ENCODE measurements at regions not wholly inside any gene's neighbourhood (a gene's known extent, or its start where the extent isn't known, plus 50 kb on each side); places are given as distances from the start of the nearest gene placed in this dataset.

- no peak for TF ChIP-seq YY1 (IDR thresholded peaks at IDR 0.05; ENCODE audit: low read depth)
Measured at GRCh38 chr2:62564380-62565137, 58.6 kb upstream of the TMEM17 start.

DNA sequence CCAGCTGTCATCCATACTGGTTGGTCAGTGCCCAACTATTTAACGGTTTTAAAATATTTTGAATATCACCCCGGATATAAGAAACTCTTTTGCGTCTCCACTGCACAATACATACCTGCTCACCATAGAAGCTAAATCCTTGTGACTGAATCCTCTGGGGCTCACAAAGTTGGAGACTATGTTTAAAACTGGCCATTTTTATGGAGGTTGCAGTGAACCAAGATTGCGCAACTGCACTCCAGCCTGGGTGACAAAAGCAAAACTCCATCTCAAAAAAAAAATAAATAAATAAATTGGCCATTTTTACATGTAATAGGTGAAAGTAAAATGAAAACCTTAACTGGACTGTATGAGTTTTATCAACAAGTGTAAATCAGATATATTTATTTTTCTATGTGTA, 55.6 kb upstream of the TMEM17 start:
- no peak for TF ChIP-seq YY1 (IDR thresholded peaks at IDR 0.05; ENCODE audit: low read depth)
- peak; percentile 92 for TF ChIP-seq CEBPB (IDR thresholded peaks at IDR 0.05)

- no peak for TF ChIP-seq FOXM1 (IDR thresholded peaks at IDR 0.05; ENCODE audit: borderline replicate concordance, low read depth)
- no peak for TF ChIP-seq CEBPB (IDR thresholded peaks at IDR 0.05)
- no peak for TF ChIP-seq CREB1 (IDR thresholded peaks at IDR 0.05; ENCODE audit: low read depth)
- no peak for TF ChIP-seq EGR1 (IDR thresholded peaks at IDR 0.05)
- TF ChIP-seq TCF12 (IDR thresholded peaks at IDR 0.05; ENCODE audit: low read depth) = no peak
Measured at GRCh38 chr2:62559582-62559981, 53.6 kb upstream of the TMEM17 start.

- TF ChIP-seq YY1 (IDR thresholded peaks at IDR 0.05; ENCODE audit: low read depth) (no peak), NFIC (IDR thresholded peaks at IDR 0.05) (no peak), TEAD4 (IDR thresholded peaks at IDR 0.05) (no peak), CEBPB (IDR thresholded peaks at IDR 0.05) (no peak), EGR1 (IDR thresholded peaks at IDR 0.05) (no peak), EP300 (IDR thresholded peaks at IDR 0.05; ENCODE audit: borderline replicate concordance) (no peak), RAD21 (IDR thresholded peaks at IDR 0.05; ENCODE audit: low read depth) (no peak), TCF12 (IDR thresholded peaks at IDR 0.05; ENCODE audit: low read depth) (no peak), CREB1 (IDR thresholded peaks at IDR 0.05; ENCODE audit: low read depth) (no peak), TAF1 (IDR thresholded peaks at IDR 0.05; ENCODE audit: low read depth) (no peak), MAX (IDR thresholded peaks at IDR 0.05) (no peak), FOXM1 (IDR thresholded peaks at IDR 0.05; ENCODE audit: borderline replicate concordance, low read depth) (no peak), ZBTB7A (IDR thresholded peaks at IDR 0.05; ENCODE audit: low read depth) (no peak)
- TF ChIP-seq, protein P1, sequence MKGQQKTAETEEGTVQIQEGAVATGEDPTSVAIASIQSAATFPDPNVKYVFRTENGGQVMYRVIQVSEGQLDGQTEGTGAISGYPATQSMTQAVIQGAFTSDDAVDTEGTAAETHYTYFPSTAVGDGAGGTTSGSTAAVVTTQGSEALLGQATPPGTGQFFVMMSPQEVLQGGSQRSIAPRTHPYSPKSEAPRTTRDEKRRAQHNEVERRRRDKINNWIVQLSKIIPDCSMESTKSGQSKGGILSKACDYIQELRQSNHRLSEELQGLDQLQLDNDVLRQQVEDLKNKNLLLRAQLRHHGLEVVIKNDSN (IDR thresholded peaks at IDR 0.05) = no peak
- TF ChIP-seq, protein P2, sequence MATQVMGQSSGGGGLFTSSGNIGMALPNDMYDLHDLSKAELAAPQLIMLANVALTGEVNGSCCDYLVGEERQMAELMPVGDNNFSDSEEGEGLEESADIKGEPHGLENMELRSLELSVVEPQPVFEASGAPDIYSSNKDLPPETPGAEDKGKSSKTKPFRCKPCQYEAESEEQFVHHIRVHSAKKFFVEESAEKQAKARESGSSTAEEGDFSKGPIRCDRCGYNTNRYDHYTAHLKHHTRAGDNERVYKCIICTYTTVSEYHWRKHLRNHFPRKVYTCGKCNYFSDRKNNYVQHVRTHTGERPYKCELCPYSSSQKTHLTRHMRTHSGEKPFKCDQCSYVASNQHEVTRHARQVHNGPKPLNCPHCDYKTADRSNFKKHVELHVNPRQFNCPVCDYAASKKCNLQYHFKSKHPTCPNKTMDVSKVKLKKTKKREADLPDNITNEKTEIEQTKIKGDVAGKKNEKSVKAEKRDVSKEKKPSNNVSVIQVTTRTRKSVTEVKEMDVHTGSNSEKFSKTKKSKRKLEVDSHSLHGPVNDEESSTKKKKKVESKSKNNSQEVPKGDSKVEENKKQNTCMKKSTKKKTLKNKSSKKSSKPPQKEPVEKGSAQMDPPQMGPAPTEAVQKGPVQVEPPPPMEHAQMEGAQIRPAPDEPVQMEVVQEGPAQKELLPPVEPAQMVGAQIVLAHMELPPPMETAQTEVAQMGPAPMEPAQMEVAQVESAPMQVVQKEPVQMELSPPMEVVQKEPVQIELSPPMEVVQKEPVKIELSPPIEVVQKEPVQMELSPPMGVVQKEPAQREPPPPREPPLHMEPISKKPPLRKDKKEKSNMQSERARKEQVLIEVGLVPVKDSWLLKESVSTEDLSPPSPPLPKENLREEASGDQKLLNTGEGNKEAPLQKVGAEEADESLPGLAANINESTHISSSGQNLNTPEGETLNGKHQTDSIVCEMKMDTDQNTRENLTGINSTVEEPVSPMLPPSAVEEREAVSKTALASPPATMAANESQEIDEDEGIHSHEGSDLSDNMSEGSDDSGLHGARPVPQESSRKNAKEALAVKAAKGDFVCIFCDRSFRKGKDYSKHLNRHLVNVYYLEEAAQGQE (IDR thresholded peaks at IDR 0.05; ENCODE audit: low read depth) = no peak
Measured at GRCh38 chr2:62558743-62559142, 52.7 kb upstream of the TMEM17 start.

DNA sequence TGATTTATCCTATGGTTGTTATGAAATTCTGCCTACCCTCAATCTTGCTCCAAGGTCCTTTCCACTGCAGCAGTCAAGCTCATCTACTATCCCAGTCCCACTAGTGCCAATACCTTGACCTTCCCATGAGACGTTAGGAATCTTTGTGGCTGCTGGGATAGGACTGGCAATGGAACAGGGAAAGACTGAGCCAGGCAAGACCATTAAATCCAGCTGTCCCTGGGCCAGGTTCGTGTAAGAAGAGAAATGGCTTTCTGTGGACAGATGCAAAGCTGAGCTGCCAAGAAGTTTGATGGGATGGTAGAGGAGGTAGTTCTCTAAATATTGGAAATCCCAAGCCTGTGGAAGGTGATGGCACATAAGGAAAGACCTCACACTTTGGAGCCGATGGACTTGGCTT, 50.1 kb upstream of the TMEM17 start:
- TF ChIP-seq EGR1 (IDR thresholded peaks at IDR 0.05) = no peak
- TF ChIP-seq NFIC (IDR thresholded peaks at IDR 0.05) = no peak
- TF ChIP-seq YY1 (IDR thresholded peaks at IDR 0.05; ENCODE audit: low read depth) = no peak
- TF ChIP-seq FOXM1 (IDR thresholded peaks at IDR 0.05; ENCODE audit: borderline replicate concordance, low read depth) = no peak
- TF ChIP-seq ZBTB7A (IDR thresholded peaks at IDR 0.05; ENCODE audit: low read depth) = no peak
- no peak for TF ChIP-seq MAX (IDR thresholded peaks at IDR 0.05)
- no peak for TF ChIP-seq CEBPB (IDR thresholded peaks at IDR 0.05)
- TF ChIP-seq TAF1 (IDR thresholded peaks at IDR 0.05; ENCODE audit: low read depth) = no peak
- TF ChIP-seq EP300 (IDR thresholded peaks at IDR 0.05; ENCODE audit: borderline replicate concordance) = no peak

All from Ishikawa (cell line).